ENCODE measurements at regions not wholly inside any gene's neighbourhood (a gene's known extent, or its start where the extent isn't known, plus 50 kb on each side); places are given as distances from the start of the nearest gene placed in this dataset.
A peak's percentile ranks its signal among the peaks of the same experiment; 100 is the strongest.

DNA sequence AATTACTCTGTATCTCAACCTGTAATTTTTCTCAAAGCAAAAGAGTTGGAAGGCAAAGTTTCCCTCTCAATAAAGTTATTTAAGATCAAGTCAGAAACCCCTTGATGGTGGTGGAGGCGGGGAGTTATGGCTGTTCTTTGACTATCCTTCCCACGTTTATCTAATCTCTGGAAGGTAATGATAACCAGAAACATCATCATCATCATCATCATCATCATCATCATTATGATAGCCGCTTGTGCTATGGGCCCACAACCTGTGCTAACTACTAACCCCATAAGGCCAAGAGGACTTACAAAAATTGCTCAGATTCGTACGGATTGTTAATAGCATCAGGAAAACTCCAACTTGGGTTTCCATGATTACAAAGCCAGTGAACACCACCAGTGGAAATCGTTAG is 502.3 kb downstream of the SH2D4B start:
- DNase-seq (ENCODE audit: low read depth in 1 of 2, low spot score in 1 of 2) = no peak

DNA sequence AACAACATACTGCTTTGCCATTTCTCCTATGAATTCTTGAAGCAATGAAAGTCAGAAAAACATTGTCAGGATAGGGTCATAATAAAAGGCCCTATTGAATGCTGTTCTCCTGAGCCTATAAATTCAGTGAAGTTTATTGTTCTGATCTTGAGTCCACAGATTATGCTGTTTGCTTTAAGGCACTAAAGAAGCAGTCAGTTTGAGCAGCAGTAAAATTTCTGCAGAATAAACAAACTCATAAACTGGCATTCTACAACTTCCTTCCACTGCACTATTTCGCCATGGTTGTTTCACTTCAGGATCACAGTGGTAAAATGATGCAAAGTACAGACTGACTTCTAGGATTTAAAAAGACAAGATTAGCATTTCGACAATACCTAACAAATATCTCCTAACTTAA is 503.2 kb downstream of the SH2D4B start:
- no peak overlapping the region for H3K27ac ChIP-seq (replicated peaks)
- H3K4me3 ChIP-seq (replicated peaks; ENCODE audit: insufficient read depth, low read length) = no peak overlapping the region
- H3K27me3 ChIP-seq (ENCODE audit: insufficient read depth, poor library complexity, severe bottlenecking) = no peaks in the 10 kb centered on the region
- DNase-seq (ENCODE audit: low read depth in 1 of 2, low spot score in 1 of 2) = no peak
- TF ChIP-seq, protein P1, sequence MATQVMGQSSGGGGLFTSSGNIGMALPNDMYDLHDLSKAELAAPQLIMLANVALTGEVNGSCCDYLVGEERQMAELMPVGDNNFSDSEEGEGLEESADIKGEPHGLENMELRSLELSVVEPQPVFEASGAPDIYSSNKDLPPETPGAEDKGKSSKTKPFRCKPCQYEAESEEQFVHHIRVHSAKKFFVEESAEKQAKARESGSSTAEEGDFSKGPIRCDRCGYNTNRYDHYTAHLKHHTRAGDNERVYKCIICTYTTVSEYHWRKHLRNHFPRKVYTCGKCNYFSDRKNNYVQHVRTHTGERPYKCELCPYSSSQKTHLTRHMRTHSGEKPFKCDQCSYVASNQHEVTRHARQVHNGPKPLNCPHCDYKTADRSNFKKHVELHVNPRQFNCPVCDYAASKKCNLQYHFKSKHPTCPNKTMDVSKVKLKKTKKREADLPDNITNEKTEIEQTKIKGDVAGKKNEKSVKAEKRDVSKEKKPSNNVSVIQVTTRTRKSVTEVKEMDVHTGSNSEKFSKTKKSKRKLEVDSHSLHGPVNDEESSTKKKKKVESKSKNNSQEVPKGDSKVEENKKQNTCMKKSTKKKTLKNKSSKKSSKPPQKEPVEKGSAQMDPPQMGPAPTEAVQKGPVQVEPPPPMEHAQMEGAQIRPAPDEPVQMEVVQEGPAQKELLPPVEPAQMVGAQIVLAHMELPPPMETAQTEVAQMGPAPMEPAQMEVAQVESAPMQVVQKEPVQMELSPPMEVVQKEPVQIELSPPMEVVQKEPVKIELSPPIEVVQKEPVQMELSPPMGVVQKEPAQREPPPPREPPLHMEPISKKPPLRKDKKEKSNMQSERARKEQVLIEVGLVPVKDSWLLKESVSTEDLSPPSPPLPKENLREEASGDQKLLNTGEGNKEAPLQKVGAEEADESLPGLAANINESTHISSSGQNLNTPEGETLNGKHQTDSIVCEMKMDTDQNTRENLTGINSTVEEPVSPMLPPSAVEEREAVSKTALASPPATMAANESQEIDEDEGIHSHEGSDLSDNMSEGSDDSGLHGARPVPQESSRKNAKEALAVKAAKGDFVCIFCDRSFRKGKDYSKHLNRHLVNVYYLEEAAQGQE (IDR thresholded peaks at IDR 0.05; ENCODE audit: insufficient replicate concordance, low read depth) = peak; percentile 11
- TF ChIP-seq, protein P2, sequence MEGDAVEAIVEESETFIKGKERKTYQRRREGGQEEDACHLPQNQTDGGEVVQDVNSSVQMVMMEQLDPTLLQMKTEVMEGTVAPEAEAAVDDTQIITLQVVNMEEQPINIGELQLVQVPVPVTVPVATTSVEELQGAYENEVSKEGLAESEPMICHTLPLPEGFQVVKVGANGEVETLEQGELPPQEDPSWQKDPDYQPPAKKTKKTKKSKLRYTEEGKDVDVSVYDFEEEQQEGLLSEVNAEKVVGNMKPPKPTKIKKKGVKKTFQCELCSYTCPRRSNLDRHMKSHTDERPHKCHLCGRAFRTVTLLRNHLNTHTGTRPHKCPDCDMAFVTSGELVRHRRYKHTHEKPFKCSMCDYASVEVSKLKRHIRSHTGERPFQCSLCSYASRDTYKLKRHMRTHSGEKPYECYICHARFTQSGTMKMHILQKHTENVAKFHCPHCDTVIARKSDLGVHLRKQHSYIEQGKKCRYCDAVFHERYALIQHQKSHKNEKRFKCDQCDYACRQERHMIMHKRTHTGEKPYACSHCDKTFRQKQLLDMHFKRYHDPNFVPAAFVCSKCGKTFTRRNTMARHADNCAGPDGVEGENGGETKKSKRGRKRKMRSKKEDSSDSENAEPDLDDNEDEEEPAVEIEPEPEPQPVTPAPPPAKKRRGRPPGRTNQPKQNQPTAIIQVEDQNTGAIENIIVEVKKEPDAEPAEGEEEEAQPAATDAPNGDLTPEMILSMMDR (IDR thresholded peaks at IDR 0.05; ENCODE audit: insufficient read depth, low read length) = no peak
- TF ChIP-seq POLR2AphosphoS5 (IDR thresholded peaks at IDR 0.05; ENCODE audit: low read depth) (no peak), SPI1 (IDR thresholded peaks at IDR 0.05; ENCODE audit: borderline replicate concordance, low read depth) (no peak), GABPA (IDR thresholded peaks at IDR 0.05; ENCODE audit: low read depth) (no peak)

More for the DNA sequence above, 502.3 kb downstream of the SH2D4B start:
- Histone ChIP-seq H3K27me3 (ENCODE audit: insufficient read depth, poor library complexity, severe bottlenecking) (no peaks in the 10 kb centered on the region), H3K4me3 (replicated peaks; ENCODE audit: insufficient read depth, low read length) (no peak overlapping the region), H3K27ac (replicated peaks) (no peak overlapping the region)
- TF ChIP-seq, protein P2 (IDR thresholded peaks at IDR 0.05; ENCODE audit: insufficient read depth, low read length) = no peak
- TF ChIP-seq POLR2AphosphoS5 (IDR thresholded peaks at IDR 0.05; ENCODE audit: low read depth) (no peak), SPI1 (IDR thresholded peaks at IDR 0.05; ENCODE audit: borderline replicate concordance, low read depth) (no peak), GABPA (IDR thresholded peaks at IDR 0.05; ENCODE audit: low read depth) (no peak)
- TF ChIP-seq, protein P1 (IDR thresholded peaks at IDR 0.05; ENCODE audit: insufficient replicate concordance, low read depth) = no peak

DNA sequence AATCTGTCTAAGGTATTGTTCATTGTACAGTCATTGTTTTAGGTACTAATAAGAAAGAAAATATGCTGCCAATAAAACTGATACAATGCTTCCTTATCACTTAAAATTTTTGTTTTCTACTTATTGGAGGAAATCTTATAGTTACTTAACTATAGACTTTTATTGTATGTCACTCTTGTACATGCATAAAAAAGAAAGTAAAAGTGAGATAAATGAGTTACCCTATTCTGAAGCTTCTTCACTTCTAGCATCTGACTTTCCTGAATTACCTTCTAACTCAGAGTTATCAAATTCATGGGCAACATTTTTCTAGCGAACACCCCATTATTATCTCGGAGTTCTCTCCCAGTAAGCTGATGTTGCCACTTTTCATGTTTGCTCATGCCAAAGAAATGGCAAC is 504.9 kb downstream of the SH2D4B start:
- no peaks in the 10 kb centered on the region for H3K27me3 ChIP-seq (ENCODE audit: insufficient read depth, poor library complexity, severe bottlenecking)
- no peak for TF ChIP-seq GABPA (IDR thresholded peaks at IDR 0.05; ENCODE audit: low read depth)
- TF ChIP-seq, protein P1 (IDR thresholded peaks at IDR 0.05; ENCODE audit: insufficient replicate concordance, low read depth) = no peak
- TF ChIP-seq, protein P2 (IDR thresholded peaks at IDR 0.05; ENCODE audit: insufficient read depth, low read length) = no peak
- TF ChIP-seq SPI1 (IDR thresholded peaks at IDR 0.05; ENCODE audit: borderline replicate concordance, low read depth) = no peak
- no peak for TF ChIP-seq POLR2AphosphoS5 (IDR thresholded peaks at IDR 0.05; ENCODE audit: low read depth)
- H3K27ac ChIP-seq (replicated peaks) = no peak overlapping the region
- DNase-seq (ENCODE audit: low read depth in 1 of 2, low spot score in 1 of 2) = no peak
- no peak overlapping the region for H3K4me3 ChIP-seq (replicated peaks; ENCODE audit: insufficient read depth, low read length)

All from HL-60 (cell line).